GM18499 (cell line): ENCODE measurements at regions not wholly inside any gene's neighbourhood (a gene's known extent, or its start where the extent isn't known, plus 50 kb on each side); places are given as distances from the start of the nearest gene placed in this dataset.

Experiments used
- ATAC-seq: cut with Tn5 transposase; IDR thresholded peaks from one replicate; pipeline ENCODE4 v1.9.1; 2021; ENCODE audit warnings: moderate number of reproducible peaks; ENCODE audit not compliant: insufficient read depth, unreplicated experiment

DNA sequence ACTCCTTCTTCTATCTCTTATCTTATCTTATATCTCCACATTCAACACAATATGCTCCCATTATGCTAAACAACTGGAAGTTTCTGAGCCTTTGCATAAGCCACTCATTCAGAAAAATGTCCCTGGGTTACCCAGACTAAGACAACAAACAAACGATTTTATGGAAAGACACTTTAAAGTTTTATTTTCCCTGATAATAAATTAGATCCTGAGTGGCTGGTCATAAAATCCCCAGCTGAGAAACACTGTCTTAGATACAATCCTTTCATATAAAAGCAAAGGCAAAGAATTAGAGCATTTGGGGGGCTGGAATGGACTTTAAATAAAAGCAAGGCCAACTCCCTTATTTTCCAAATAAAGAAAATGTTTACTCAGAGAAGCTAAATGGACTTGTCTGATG lies 322.3 kb downstream of the GBE1 start:
- ATAC-seq, result no peak

DNA sequence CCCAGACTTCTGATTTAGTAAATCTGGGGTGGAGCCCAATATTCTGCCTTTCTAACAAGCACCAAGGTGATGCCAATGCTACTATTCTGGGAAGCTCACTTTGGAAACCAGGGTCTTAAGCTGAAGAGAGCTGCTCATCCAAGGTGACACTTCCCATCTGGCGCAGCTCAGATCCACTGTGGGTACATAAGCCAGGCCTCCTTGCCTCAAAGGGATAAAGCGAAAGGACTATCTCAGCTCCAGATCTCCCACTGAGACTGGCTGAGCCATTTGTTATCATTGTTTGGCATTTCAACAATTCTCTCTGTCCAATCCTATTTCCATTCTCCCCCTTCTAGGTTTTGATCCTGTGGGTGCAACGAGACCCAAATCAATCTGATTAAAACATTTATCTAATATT lies 323.8 kb downstream of the GBE1 start:
- ATAC-seq, result no peak

DNA sequence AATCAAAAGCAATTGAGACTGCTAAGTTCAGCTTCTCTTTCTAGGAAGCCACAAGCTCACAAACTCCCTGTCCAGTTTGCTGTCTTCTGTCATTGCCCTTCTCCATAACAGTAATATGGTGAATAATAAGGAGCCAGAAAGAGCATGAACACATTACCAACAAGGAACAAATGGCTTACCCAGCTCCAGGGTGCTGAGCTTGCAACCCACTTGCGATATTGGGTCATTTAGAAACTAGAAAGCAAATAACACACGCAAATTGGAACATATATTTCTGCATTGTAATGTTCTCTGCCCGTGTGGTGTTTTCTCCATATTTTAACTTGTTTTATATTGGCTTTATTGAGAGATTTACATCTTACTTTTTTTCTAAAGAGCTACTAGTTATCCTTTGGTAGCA lies 325.3 kb downstream of the GBE1 start:
- no peak for ATAC-seq

DNA sequence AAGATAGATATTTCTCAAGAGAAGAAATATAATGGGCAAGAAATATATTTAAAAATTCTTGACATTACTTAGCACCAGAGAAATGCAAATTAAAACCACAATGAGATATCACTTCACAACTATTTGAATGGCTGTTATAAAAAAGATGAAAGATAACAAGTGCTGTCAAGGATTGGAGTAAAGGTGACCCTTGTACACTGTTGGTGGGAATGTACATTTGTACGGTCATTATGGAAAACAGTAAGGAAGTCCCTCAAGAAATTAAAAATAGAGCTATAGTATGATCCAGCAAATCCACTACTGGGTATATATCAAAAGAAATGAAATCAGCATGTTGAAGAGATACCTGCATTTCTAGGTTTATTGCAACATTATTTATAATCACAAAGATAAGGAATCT lies 326.4 kb downstream of the GBE1 start:
- no peak for ATAC-seq

DNA sequence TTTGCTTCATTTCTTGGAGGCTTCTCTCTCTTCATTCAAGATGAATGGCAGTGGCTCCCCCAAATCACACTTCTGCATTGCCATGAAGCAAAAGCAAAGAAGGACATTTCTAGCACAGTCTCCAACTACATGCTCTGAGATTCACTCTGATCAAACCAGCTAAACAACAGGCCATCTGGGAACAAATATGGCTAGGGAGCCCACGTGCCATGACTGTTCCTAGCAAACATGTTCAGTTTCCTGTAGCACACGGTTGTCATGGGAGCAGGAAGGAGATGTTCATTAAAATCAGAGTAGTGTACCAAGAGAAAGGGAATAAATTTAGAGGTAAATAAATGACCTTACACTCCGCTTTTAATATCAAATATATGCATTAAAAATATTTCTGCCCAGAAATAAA lies 327.3 kb downstream of the GBE1 start:
- no peak for ATAC-seq

DNA sequence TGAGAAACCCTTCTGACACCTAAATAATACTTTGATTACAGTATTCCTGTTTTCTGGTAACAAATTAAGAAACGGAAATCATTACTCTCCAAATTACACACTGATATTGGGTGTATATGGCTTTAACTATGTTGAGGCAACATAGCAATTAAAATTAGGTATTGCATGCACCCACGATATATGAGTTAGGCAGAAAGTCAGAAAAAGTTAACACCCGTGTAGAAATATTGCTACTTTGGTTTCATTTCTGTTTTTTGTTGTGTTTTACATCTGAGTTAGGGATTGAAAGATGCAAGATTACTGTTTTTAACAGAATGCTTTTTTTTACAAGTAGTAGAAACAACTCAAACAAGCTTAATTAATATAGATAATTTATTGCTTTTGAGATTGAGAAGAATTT lies 327.8 kb downstream of the GBE1 start:
- ATAC-seq, result no peak

DNA sequence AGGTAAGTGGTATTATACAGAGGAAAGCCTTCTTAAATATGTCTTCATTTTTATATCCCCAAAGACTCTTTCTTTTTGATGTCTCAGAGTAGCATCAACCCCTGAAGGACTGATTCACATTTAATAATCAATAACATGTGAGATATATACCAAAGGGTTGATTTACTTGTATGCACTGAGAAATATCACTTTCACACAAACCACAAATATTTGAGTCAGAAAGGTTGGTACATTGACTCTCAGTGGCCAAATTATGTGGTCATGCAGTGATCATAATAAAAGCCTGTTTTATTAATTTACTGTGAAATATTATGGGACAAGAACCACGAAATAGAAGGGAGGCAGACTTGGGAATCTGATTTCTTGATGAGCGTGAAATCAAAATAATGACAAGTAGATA lies 329.0 kb downstream of the GBE1 start:
- no peak for ATAC-seq

DNA sequence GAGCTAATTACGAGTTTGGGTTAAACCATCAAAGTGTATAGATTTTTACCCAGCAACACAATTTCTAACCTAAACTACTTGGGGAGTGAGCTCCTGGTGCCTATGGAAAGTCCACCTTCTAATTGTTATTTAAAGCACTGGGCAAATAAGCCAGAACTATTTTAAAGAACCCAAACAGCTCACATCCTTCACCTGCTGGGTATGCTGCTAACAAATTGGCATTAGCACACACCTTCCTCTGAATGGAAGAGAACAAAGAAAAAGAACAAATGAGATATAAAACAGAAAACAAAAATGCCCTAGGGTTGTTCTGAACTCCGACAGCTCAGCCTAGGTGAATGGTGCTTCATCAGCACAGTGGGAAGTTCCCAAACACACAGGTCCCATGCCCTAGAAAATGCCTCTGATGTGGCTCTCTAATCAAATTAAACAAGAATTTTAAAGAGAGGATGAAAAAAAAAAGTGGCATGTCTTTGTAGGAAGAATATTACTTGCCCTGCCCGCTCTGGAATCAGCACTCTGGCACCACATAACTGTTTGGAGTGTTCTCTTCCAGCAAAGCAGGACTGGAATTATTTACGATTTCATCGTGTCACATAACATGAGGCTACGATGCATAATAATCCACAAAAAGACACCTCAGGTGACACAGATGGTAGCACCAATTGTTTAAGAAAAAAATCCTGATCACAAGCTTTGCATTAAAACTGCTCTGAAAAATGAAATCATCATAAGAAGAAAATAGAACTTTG lies 334.4 kb downstream of the GBE1 start:
- ATAC-seq, result no peak

DNA sequence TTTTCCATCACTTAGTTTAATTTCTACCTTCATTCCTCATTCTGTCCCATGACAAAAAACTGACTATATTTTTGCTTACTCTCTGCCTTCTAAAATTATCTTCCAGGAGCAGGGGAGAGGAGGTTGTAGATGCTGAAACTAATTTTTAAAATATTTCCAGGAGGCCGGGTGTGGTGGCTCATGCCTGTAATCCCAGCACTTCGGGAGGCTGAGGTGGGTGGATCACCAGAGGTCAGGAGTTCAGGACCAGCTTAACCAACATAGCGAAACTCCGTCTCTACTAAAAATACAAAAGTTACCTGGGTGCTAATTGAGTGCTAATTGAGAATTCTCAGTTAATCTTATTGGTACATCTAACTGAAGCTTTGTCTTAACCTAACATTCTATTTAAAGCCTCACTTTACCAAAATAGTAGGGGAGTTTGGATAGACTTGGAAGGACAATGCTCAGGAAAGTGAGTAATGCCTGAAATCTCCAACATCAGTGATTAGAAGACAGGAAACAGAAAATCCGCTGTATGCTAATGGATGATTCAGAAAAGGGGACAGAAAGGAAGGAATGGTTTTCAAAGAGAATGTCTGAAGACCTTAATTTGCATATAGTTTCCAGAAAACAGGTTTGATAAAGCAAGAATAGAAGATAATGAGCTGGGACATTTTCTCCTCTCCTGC lies 336.1 kb downstream of the GBE1 start:
- ATAC-seq, result no peak

DNA sequence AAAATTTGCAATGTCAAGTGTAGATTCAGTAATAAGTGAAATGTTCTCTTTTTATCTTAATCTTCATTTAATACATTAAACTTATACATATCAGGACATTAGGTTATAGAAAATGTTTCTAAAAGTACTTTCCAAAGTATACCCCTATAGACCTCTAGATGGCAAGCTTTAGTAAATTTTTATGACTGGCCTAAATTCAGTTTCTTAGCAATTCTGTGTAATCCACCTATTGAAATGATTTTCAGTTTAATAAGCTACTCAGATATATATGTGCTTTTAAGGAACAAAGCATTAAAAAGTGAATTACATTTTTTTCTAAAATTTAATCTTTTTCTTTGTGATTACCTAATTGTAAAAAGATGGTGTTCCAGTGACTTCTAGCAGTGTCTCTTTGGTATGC lies 342.2 kb downstream of the GBE1 start:
- ATAC-seq, result no peak

DNA sequence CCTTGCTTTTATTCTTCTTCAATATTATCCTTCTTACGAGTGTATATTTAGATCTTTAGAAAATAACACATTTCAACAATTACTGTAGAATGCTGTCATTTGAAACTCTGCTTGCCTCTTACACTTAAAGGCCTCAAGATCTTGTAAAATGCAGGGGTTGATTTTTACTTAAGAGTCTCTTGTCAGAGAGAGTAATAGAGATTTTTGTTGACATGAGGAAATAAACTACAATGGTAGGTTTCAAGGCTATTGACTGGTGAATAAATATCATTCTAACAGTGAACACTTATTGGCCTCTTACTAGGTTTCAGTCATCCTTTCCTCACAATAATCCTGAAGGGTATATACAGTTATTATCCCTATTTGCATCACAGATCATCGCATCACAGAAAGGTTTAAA lies 344.6 kb downstream of the GBE1 start:
- no peak for ATAC-seq

DNA sequence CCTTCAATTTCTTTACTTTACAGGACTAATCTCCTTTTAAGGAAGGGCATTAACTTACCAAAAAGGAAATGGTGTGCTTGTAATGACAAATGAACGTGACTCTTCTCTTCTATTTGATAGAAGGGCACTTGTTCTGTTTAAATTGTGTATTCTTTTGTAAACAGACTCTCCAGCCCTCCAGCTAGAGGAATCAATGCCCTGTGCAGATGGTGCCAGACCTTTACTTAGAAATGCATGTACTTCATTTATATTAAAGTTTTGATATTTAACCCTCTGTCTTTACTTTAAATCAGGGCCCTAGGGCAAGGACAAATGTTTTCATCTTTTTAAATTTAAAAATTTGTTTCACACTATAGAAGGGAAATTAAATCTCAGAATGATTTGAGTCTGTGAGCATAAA lies 355.1 kb downstream of the GBE1 start:
- no peak for ATAC-seq

DNA sequence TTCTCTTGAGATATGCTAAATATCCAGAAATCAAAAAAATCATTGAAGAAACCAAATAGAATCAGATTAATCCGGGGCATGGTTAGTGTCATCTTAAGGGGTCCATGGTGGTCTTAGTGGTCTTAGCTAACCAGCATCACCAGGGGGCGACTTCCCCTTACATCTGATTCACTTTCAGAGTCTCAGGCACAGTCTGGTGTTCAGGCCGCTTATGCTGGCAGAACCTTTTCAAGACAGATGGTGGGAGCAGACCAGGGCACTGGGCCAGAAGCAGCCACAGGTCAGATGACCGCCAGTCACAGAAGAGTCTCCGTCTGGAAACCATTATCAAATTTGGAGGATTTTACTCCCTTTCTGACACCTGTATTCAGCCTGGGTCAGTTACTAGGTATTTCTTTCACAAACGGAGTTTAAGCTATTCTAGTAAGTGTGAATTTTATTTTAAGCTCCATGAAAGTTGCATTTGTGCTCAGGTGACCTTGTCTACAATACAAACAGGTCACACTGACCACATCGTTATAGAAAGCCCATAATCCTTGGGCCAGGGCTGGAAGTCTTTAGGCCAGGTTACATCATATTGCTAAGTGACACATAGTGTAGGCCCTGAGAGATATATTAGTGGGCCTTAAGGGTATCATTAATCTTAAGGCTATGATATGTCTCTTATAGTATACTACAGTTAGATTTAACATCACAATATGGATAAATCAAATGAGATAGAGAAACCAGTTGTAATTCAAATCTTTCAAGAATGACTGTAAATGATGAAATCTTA lies 365.5 kb downstream of the GBE1 start:
- ATAC-seq, result no peak

DNA sequence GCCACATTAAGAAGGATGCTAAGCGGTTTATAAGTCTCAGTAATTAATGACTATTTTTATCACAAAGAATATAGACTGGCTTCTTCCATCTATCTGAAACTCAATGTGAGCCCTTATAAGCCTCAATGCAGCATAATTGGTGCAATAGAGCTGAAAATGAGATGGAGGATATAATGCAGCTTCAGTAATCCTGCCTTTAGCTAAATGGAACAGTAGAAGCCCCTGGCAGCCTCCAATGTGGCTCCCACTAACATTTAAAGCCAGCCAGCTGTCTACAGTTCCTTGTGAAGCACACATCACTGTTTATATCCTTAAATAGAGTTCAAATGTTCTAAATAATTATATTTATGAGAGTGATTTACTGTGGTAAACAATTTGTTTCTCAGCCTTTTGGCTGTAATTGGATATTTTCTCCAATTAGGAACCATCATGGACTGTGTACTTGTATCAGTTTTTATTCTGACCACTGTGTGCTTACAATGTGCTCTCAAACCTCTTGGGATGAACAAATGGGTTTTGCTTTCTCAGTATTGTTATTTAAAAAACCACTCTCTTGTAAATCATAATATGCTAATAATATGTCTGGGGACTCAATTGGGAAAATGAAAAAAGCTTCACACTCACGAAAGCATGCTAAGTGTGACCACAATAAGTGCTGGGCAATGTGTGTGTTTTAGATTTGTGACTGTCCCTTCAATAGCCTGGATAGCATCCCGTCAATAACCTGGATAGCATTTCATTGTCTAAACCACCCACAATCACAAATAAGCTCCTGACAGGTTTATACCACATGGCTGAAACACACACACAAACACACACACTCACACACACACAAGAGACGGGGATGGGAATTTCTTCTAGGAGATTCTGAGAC lies 366.6 kb downstream of the GBE1 start:
- ATAC-seq, result no peak

DNA sequence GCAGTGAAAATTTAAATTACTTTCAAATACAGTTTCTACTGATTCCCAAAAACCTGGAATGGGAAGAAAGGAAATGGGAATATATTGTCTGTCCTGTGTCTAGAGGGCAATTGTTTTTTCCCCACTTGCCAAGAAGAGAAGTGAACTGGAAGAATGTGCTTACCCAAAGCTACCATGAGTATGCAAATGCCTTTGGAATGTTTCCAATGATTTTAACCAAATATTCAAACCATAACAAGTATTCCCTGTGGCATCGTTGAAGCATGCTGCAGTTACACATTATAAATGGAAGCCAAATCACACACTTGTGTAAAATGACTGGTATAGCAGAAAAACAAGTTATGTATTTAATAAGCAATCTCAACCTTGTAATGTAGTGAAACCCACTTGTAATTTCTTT lies 368.2 kb downstream of the GBE1 start:
- ATAC-seq, result no peak

DNA sequence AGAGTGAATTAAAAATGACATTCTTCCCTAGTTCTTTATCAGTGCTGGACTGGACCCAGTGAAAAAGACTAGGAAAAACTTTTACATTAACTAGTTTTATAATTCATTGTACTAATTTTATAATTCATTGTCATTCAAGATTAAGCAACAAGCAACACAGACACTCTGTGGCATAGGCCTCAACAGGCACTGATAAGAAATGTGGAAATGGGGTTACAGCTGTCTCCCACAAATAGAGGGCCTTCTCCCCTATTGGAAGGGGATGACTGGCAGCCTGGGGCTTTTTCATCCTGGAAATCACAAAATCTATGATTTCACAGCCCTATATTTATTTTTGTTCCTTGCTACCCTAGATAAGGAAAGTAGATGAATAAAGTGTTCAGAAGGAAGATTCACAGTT lies 370.6 kb downstream of the GBE1 start:
- no peak for ATAC-seq

DNA sequence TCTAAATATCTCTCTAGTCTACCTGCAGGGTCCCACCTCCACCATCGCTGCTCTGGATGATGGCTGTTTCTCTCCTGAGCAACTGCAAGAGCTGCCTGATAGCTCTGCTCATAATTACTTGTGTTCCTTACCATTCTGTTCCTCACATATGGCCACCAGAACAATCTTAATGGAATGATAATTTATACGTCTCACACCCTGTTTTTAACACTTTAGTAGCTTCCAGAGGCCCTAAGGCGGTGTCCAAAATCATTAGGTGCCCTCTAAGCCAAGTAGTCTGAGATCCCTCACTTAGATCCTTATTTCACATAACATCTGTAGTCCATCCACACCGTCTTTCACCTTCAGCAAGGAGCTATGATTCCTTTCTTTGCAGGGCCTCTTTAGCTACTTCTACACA lies 373.3 kb downstream of the GBE1 start:
- no peak for ATAC-seq

DNA sequence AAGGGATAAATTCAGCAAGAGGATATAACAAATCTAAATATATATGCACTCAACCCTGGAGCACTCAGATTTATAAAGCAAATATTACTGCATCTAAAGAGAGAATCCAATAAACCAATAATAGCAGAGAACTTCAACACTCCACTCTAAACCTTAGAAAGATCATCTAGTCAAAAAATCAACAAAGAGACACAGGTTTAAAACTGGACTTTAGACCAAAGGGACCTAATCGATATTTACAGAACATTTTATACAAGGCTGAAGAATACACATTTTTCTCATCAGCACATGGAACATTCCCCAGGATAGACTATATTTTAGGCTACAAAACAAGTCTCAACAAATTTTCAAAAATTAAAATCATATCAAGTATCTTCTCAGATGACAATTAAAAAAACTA lies 379.0 kb downstream of the GBE1 start:
- ATAC-seq, result no peak

DNA sequence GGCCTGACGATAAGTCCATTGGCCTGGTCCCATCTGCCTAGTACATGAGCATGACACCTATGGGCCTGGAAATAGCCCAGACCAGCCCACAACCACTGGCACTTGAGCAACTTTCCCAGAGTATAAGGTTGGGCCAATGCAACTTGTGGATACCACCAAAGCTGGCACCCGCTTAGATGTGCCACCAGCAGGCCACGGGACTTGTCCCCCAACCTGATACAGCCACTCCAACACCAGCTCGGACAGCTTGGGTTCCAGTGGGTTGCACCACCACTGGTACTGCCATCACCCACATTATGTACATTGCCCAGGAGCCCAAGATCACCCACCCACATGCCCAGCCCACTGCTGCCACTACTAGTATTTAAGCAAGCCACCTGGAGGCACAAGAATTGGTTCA lies 381.2 kb downstream of the GBE1 start:
- ATAC-seq, result no peak

DNA sequence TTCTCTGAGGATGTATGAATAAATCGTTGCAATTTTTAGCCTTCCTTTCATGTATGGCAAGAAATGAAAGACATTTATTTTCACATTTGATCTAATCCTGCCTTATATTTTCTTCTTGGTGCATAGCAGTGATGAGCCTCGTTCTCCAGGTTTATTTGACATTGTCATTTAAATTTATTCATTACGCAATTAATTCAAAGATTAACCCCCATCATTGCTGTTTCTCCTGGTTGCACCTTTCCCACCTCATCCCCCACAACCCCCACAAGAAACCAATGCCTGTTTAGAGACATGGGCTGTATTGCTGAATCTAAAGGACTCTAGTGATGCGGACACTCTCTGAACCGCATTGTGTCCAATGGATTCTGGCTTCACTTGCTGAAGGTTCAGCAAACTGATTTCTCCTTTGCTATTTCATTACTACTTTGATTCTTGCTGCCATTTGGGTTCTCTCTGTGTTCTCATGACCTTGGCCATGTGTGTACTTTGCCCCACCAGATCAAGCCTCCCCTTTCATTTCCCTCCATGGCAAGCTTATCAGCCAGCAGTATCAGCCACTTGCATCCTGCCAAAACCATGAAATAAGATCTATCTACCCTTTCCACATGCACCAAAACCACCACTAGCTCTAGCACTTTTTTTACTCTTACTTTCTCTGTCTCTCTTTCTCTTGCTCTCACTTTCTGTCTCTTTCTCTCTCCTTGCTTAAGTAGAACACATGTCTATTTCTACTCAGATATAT lies 382.7 kb downstream of the GBE1 start:
- no peak for ATAC-seq
